Skeletal muscle tissue (tissue), 3 donors: ENCODE measurements at regions not wholly inside any gene's neighbourhood (a gene's known extent, or its start where the extent isn't known, plus 50 kb on each side); places are given as distances from the start of the nearest gene placed in this dataset.

ENCODE experiments used
- H3K27ac ChIP-seq: one replicate; pipeline ENCODE4 v1.7.0; 2013; ENCODE audit warnings: mild to moderate bottlenecking, low read depth, low read length, inconsistent platforms
- H3K27me3 ChIP-seq, 3 donors: one replicate each; pipeline ENCODE4 v1.7.0; 2013; ENCODE audit warnings: low read length in 3 of 3; ENCODE audit not compliant: control insufficient read depth in 3 of 3, insufficient read depth in 3 of 3
- H3K36me3 ChIP-seq, 3 donors: one replicate each; pipeline ENCODE4 v1.7.0; 2013; ENCODE audit warnings: low read length in 3 of 3; ENCODE audit not compliant: control insufficient read depth in 3 of 3, insufficient read depth in 3 of 3
- H3K4me1 ChIP-seq, 3 donors: one replicate each; pipeline ENCODE4 v1.7.0; 2013; ENCODE audit warnings: low read length in 3 of 3, mild to moderate bottlenecking in 3 of 3; ENCODE audit not compliant: control insufficient read depth in 3 of 3, insufficient read depth in 3 of 3
- H3K4me3 ChIP-seq, 3 donors: one replicate each; pipeline ENCODE4 v1.7.0; 2013; ENCODE audit warnings: low read length in 3 of 3
- H3K9ac ChIP-seq, 3 donors: one replicate each; pipeline ENCODE4 v1.7.0; 2013; ENCODE audit warnings: low read length in 3 of 3, mild to moderate bottlenecking in 3 of 3, moderate library complexity in 2 of 3, low read depth in 1 of 3
- H3K9me3 ChIP-seq, 3 donors: one replicate each; pipeline ENCODE4 v1.7.0; 2013; ENCODE audit warnings: low read length in 3 of 3; ENCODE audit not compliant: control insufficient read depth in 3 of 3
- donor health status: Osteomylitis.

- Histone ChIP-seq H3K27me3 (no peaks in the 10 kb centered on the region), H3K27ac (no peak overlapping the region), H3K4me3 (no peak overlapping the region), H3K36me3 (no peaks in the 10 kb centered on the region), H3K4me1 (peaks cover 0 to 2% (median 0%) of the 10 kb centered on the region in 3 donors), H3K9ac (no peak overlapping the region), H3K9me3 (no peaks in the 10 kb centered on the region)
These were observed 455.4 kb downstream of the EBF1 start for GRCh38 chr5:158644301-158644700.

DNA sequence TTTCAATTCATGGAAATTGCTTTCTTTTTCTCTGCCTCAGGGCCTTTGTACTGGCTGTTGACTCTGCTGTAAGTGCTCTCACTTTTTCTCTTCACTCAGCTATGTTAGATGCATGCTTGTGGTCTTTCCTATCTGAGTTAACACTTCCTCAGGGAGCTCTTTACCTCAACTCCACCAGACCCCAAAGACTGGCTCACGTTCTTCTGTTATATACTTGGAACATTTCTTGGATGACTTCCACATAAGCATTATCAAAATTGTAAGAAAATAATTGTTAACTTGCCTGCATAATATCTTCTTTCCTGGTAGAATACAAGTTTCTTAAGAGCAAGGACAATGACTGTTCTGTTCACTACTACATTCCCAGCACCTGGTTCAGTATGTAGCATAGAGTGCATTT lies 455.9 kb downstream of the EBF1 start:
- Histone ChIP-seq H3K27me3 (no peaks in the 10 kb centered on the region), H3K9ac (no peak overlapping the region), H3K9me3 (no peaks in the 10 kb centered on the region), H3K4me1 (peaks cover 0 to 2% (median 0%) of the 10 kb centered on the region in 3 donors), H3K4me3 (no peak overlapping the region), H3K36me3 (no peaks in the 10 kb centered on the region), H3K27ac (no peak overlapping the region)

DNA sequence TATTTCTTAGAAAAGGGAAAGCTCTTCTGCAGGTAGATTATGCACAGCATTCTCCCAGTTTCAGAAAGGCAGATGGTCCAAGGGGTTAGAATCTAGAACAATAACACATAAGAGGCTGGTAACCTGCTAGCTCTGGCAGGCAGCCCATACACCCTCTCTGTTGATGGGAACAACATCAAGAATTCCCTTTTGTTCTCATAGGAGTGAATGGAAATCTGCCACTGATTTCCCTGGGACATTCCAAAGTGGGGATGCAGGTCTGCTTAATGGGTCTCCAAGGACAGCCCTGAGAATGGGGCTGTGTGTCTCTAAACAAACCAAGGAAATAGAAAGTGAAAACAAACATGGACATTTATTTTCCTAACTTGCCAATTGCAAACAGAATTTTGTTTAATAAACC lies 456.8 kb downstream of the EBF1 start:
- H3K4me1 ChIP-seq, result peaks cover 0 to 2% (median 0%) of the 10 kb centered on the region in 3 donors
- H3K4me3 ChIP-seq, result no peak overlapping the region
- no peak overlapping the region for H3K9ac ChIP-seq
- H3K36me3 ChIP-seq, result no peaks in the 10 kb centered on the region
- no peaks in the 10 kb centered on the region for H3K27me3 ChIP-seq
- H3K9me3 ChIP-seq, result no peaks in the 10 kb centered on the region
- no peak overlapping the region for H3K27ac ChIP-seq

DNA sequence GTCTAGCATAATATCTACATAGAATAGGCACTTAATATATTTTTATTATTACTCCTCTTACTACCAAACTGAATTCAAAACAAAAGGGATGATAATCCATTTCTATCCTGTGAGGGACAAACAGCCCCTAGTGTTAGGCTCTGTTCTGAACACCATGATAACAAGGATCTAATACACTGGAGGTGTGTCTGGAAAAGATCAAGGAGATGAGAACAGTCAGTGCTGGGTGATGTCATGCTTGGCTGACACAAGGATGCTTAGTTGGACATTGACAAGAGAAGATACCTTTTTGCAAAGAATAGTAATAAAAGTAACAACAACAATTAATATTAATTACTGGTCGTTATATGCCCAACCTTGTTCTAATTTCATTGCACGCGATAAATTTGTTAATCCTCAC lies 458.7 kb downstream of the EBF1 start:
- H3K4me3 ChIP-seq, result no peak overlapping the region
- H3K9ac ChIP-seq, result no peak overlapping the region
- no peaks in the 10 kb centered on the region for H3K36me3 ChIP-seq
- no peaks in the 10 kb centered on the region for H3K9me3 ChIP-seq
- no peaks in the 10 kb centered on the region for H3K27me3 ChIP-seq
- peaks cover 0 to 5% (median 0%) of the 10 kb centered on the region in 3 donors for H3K4me1 ChIP-seq
- H3K27ac ChIP-seq, result no peak overlapping the region

- peaks cover 0 to 5% (median 0%) of the 10 kb centered on the region in 3 donors for H3K4me1 ChIP-seq
- H3K9ac ChIP-seq, result no peak overlapping the region
- no peaks in the 10 kb centered on the region for H3K27me3 ChIP-seq
- no peak overlapping the region for H3K4me3 ChIP-seq
- H3K36me3 ChIP-seq, result no peaks in the 10 kb centered on the region
- H3K27ac ChIP-seq, result no peak overlapping the region
- H3K9me3 ChIP-seq, result no peaks in the 10 kb centered on the region
These were observed 459.1 kb downstream of the EBF1 start for GRCh38 chr5:158640593-158640980.

GRCh38 chr5:158639881-158640592 lies 459.7 kb downstream of the EBF1 start:
- Histone ChIP-seq H3K27ac (no peak overlapping the region), H3K27me3 (no peaks in the 10 kb centered on the region), H3K4me3 (no peak overlapping the region), H3K4me1 (peaks cover 0 to 5% (median 0%) of the 10 kb centered on the region in 3 donors), H3K36me3 (no peaks in the 10 kb centered on the region), H3K9me3 (no peaks in the 10 kb centered on the region), H3K9ac (no peak overlapping the region)

DNA sequence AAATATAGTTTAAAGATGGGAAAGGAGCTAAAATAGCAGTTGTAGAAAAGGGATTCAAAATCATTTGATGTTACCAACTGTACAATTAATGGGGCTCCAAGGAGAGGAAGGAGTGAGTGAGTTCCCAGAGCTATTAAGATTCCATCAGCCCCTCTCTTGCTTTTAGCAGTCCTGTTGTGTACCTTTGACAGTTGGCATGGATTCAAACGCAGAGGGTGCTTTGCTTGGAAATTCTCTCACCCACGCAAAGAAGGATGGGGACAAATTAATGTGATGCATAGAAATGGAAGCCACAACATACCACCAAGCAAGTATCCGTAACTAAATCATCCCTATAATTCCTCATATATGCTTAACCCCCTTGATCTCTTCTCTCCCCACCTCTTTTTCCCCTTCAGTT lies 461.3 kb downstream of the EBF1 start:
- Histone ChIP-seq H3K9ac (no peak overlapping the region), H3K4me1 (peaks cover 0 to 5% (median 0%) of the 10 kb centered on the region in 3 donors), H3K27ac (no peak overlapping the region), H3K9me3 (no peaks in the 10 kb centered on the region), H3K27me3 (no peaks in the 10 kb centered on the region), H3K4me3 (no peak overlapping the region), H3K36me3 (no peaks in the 10 kb centered on the region)

DNA sequence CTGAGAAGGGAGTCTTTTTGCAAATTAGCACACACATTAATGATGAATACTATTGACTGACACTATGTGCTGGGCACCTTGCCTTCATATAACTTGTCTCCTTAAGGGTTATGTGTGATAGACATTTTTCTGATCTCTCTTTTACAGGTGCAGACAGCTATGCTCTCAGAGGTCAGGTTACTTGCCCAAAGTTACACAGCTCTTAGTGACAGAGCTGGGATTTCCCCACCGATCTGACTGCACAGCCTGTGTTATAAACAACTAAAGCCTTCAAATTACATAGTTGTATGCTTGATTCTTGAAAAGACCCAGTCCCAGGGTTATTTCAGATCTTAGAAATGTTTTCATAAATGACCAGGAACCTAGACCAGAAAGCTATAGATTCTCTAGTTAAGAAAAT lies 462.7 kb downstream of the EBF1 start:
- Histone ChIP-seq H3K27me3 (no peaks in the 10 kb centered on the region), H3K4me1 (peaks cover 0 to 2% (median 0%) of the 10 kb centered on the region in 3 donors), H3K9me3 (no peaks in the 10 kb centered on the region), H3K36me3 (no peaks in the 10 kb centered on the region), H3K9ac (no peak overlapping the region), H3K27ac (no peak overlapping the region), H3K4me3 (no peak overlapping the region)

GRCh38 chr5:158635565-158635964 lies 464.2 kb downstream of the EBF1 start:
- H3K27ac ChIP-seq, result no peak overlapping the region
- no peaks in the 10 kb centered on the region for H3K27me3 ChIP-seq
- H3K9me3 ChIP-seq, result no peaks in the 10 kb centered on the region
- H3K9ac ChIP-seq, result no peak overlapping the region
- H3K4me3 ChIP-seq, result no peak overlapping the region
- H3K36me3 ChIP-seq, result no peaks in the 10 kb centered on the region
- peaks cover 0 to 2% (median 0%) of the 10 kb centered on the region in 3 donors for H3K4me1 ChIP-seq

DNA sequence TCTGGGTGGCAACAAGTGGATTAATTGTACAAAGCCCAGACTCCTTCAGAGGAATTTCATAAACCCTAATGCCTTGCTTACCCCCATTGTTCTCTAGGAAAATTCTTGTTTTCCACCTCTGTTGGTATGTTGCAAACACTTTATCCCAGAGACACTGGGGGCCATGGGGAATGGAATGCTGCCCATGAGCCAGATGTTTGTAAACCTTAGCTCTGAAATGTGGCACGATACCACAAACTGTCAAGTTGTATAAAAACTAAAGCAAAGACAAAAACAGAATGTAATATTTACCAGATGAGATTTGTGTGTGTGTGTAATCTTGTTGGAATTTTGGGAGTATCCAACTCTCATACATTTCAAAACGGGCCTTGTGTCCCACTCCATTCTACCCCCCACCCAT lies 465.0 kb downstream of the EBF1 start:
- H3K36me3 ChIP-seq, result no peaks in the 10 kb centered on the region
- no peak overlapping the region for H3K9ac ChIP-seq
- H3K4me3 ChIP-seq, result no peak overlapping the region
- H3K4me1 ChIP-seq, result peaks cover 0 to 2% (median 0%) of the 10 kb centered on the region in 3 donors
- H3K9me3 ChIP-seq, result no peaks in the 10 kb centered on the region
- no peak overlapping the region for H3K27ac ChIP-seq
- H3K27me3 ChIP-seq, result no peaks in the 10 kb centered on the region
